Pancreas (tissue), 10 donors: ENCODE measurements at regions not wholly inside any gene's neighbourhood (a gene's known extent, or its start where the extent isn't known, plus 50 kb on each side); places are given as distances from the start of the nearest gene placed in this dataset.
"Not testable (repeated sequence)": the region's sequence is repeated elsewhere in the genome, so short reads cannot be mapped to it uniquely, and the experiment has no call there.

Experiments used
- ATAC-seq, 4 donors: fragments of 200-7000 bp; cut with Tn5 transposase; one replicate each; pipeline versions ENCODE4 v1.8.0 to v1.9.1; 2020; ENCODE audit warnings: mild to moderate bottlenecking in 4 of 4, moderate library complexity in 4 of 4
- DNase-seq, 6 donors: peaks; one replicate each; pipeline ENCODE4 v3.0.0-alpha.2; 2020
- FAIRE-seq: peaks from 2 replicates; lab custom pipeline; 2012; peaks lifted over from hg19 to GRCh38; lab: Jason Lieb, UNC
- H3K27ac ChIP-seq, 4 donors: fragments of 200-600 bp; sonication (generic); 1 replicate in 3 of 4; 2 replicates in 1 of 4; pipeline versions ENCODE4 v1.5.0 to v1.8.0; 2020
- H3K27me3 ChIP-seq, 4 donors: fragments of 200-600 bp; one replicate each; pipeline ENCODE4 v1.8.0; 2021
- H3K36me3 ChIP-seq, 3 donors: fragments of 200-600 bp; sonication (generic) in 1 of 3; one replicate each; pipeline versions ENCODE4 v1.5.0 to v1.8.0; 2020 to 2021
- H3K4me1 ChIP-seq, 3 donors: fragments of 200-600 bp; one replicate each; pipeline ENCODE4 v1.8.0; 2021
- H3K4me3 ChIP-seq, 4 donors: fragments of 200-600 bp; sonication (generic) in 2 of 4; one replicate each; pipeline versions ENCODE4 v1.5.0 to v1.8.0; 2020 to 2021
- H3K9me3 ChIP-seq, 4 donors: fragments of 200-600 bp; one replicate each; pipeline ENCODE4 v1.8.0; 2021
- CTCF ChIP-seq, 4 donors: fragments of 200-600 bp; sonication (generic) in 3 of 4; IDR thresholded peaks; one replicate each; pipeline versions ENCODE4 v1.5.0 to v1.8.0; 2021; ENCODE audit warnings: antibody characterized with exemption in 4 of 4
- WGBS, 2 donors: extraction: QIAGEN DNeasy Blood & Tissue Kit; methylation state at CpG; one replicate each; pipeline ENCODE4 v1.1.7; 2013; 5-methylcytosine and 5-hydroxymethylcytosine counted together
- intact Hi-C, 3 donors: fragments of 100-400 bp; cut with DNase I; formaldehyde crosslinking; loops; one replicate each; pipeline versions ENCODE4 v1.11.1 to v1.14.2; 2022
- donor health status: healthy with polysubstance abuse.
- donor health status: DM: no; HTN: no; CAD: no; lungs with moderate emphysema.
- donor health status: DM: no; HTN: no; CAD: no.
- donor health status: control.
- donor health status: control.
- donor health status: Bipolar disorder and iron deficiency.
- donor health status: DM: yes; HTN: yes; CAD: no.
- donor health status: DM: no; HTN: no; CAD: no.
- donor health status: DM: no; HTN: no; CAD: no.
- donor health status: DM: yes; HTN: yes; CAD: no.

- DNase-seq, H3K36me3 ChIP-seq, H3K4me1 ChIP-seq, FAIRE-seq, intact Hi-C loops, ATAC-seq, H3K9me3 ChIP-seq, H3K27me3 ChIP-seq, H3K4me3 ChIP-seq, H3K27ac ChIP-seq: not testable (repeated sequence)
- 70 to 78% methylated on average over 16 to 18 of the region's 18 CpGs for WGBS, 2 donors
Observed at GRCh38 chr16:88261814-88262605, 120.7 kb upstream of the ZNF469 start.

GRCh38 chr16:88262858-88263563 lies 119.7 kb upstream of the ZNF469 start:
- ATAC-seq, H3K9me3 ChIP-seq, H3K36me3 ChIP-seq, H3K4me3 ChIP-seq, intact Hi-C loops, DNase-seq, FAIRE-seq, H3K27ac ChIP-seq, H3K27me3 ChIP-seq, H3K4me1 ChIP-seq: not testable (repeated sequence)
- 73 to 78% methylated on average over 33 to 34 of the region's 34 CpGs for WGBS, 2 donors

- H3K27ac ChIP-seq, H3K9me3 ChIP-seq, H3K27me3 ChIP-seq, H3K36me3 ChIP-seq, H3K4me1 ChIP-seq, intact Hi-C loops, FAIRE-seq, ATAC-seq, H3K4me3 ChIP-seq, DNase-seq: not testable (repeated sequence)
- WGBS, 2 donors, result 80 to 85% methylated on average over 8 to 16 of the region's 17 CpGs
Observed at GRCh38 chr16:88263681-88264287, 119.0 kb upstream of the ZNF469 start.

GRCh38 chr16:88264641-88265285 lies 118.0 kb upstream of the ZNF469 start:
- Histone ChIP-seq H3K36me3 (no peaks in the 10 kb centered on the region), H3K27me3 (no peaks in the 10 kb centered on the region), H3K9me3 (no peaks in the 10 kb centered on the region), H3K4me3 (peak overlapping the region in 1 of 4 donors; percentile 23), H3K27ac (no peak overlapping the region), H3K4me1 (peaks cover 0 to 4% (median 0%) of the 10 kb centered on the region in 3 donors)
- ATAC-seq, result peak; percentile 90 to 94 (median 93)
- TF ChIP-seq CTCF (IDR thresholded peaks at IDR 0.05), result no peak
- no peak for FAIRE-seq
- WGBS, 2 donors, result 40 to 46% methylated on average over 27 to 30 of the region's 30 CpGs
- intact Hi-C loops, result no loop called here
- peak; percentile 85 to 96 (median 91) for DNase-seq

- H3K27me3 ChIP-seq, FAIRE-seq, H3K36me3 ChIP-seq, H3K9me3 ChIP-seq, H3K27ac ChIP-seq, H3K4me3 ChIP-seq, intact Hi-C loops, H3K4me1 ChIP-seq: not testable (repeated sequence)
- WGBS, 2 donors, result 73 to 84% methylated on average over 21 to 22 of the region's 25 CpGs
- DNase-seq (peak in 1 of 6 donors; percentile 47), ATAC-seq (peak in 1 of 4 donors; percentile 1)
Observed at GRCh38 chr16:88265286-88265938, 117.3 kb upstream of the ZNF469 start.

GRCh38 chr16:88266036-88266435 lies 116.7 kb upstream of the ZNF469 start:
- peak in 1 of 6 donors; percentile 44 for DNase-seq
- H3K27ac ChIP-seq, H3K4me3 ChIP-seq, intact Hi-C loops, ATAC-seq, H3K27me3 ChIP-seq, H3K36me3 ChIP-seq, FAIRE-seq, H3K4me1 ChIP-seq, H3K9me3 ChIP-seq: not testable (repeated sequence)
- WGBS, 2 donors, result 82 to 91% methylated on average over 7 to 12 of the region's 12 CpGs

- H3K27me3 ChIP-seq, H3K4me3 ChIP-seq, intact Hi-C loops, H3K4me1 ChIP-seq, H3K36me3 ChIP-seq, H3K9me3 ChIP-seq, FAIRE-seq: not testable (repeated sequence)
- DNase-seq, result peak in 3 of 6 donors; percentile 43 to 74 (median 56)
- H3K27ac ChIP-seq, result peak overlapping the region in 2 of 4 donors; percentile 7 to 26
- WGBS, 2 donors, result 28 to 36% methylated on average over 31 of the region's 31 CpGs
- peak; percentile 2 to 58 (median 32) for ATAC-seq
Observed at GRCh38 chr16:88266935-88267551, 115.7 kb upstream of the ZNF469 start.

GRCh38 chr16:88268186-88268970 lies 114.4 kb upstream of the ZNF469 start:
- H3K9me3 ChIP-seq, H3K4me3 ChIP-seq, ATAC-seq, H3K36me3 ChIP-seq, intact Hi-C loops, DNase-seq, FAIRE-seq, H3K27me3 ChIP-seq, H3K4me1 ChIP-seq, H3K27ac ChIP-seq: not testable (repeated sequence)
- 68 to 74% methylated on average over 20 of the region's 20 CpGs for WGBS, 2 donors

GRCh38 chr16:88270171-88270790 lies 112.5 kb upstream of the ZNF469 start:
- H3K27ac ChIP-seq, H3K4me1 ChIP-seq, H3K9me3 ChIP-seq, H3K27me3 ChIP-seq, ATAC-seq, H3K36me3 ChIP-seq, FAIRE-seq, H3K4me3 ChIP-seq, intact Hi-C loops, DNase-seq: not testable (repeated sequence)
- WGBS, 2 donors, result 74 to 77% methylated on average over 8 to 10 of the region's 10 CpGs
